SK-N-SH treated with all-trans-retinoic acid at 6 μM for 48 hours (cell line): ENCODE measurements at regions not wholly inside any gene's neighbourhood (a gene's known extent, or its start where the extent isn't known, plus 50 kb on each side); places are given as distances from the start of the nearest gene placed in this dataset.

Experiments used
- ATAC-seq: fragments of 200-7000 bp; cut with Tn5 transposase; 3 replicates; pipeline ENCODE4 v1.9.1; 2020; ENCODE audit warnings: mild to moderate bottlenecking, moderate library complexity
- ARNTL ChIP-seq: fragments of 450-650 bp; formaldehyde crosslinking; IDR thresholded peaks from 2 replicates; pipeline ENCODE4 v1.5.0; 2020; ENCODE audit warnings: low read depth, mild to moderate bottlenecking, moderate library complexity, borderline replicate concordance
- BACH2 ChIP-seq: fragments of 250-450 bp; sonication (Bioruptor Pico); IDR thresholded peaks from 2 replicates; pipeline ENCODE4 v1.9.0; 2021; ENCODE audit warnings: mild to moderate bottlenecking, borderline replicate concordance
- CSRNP3 ChIP-seq: fragments of 250-450 bp; sonication (Bioruptor Pico); IDR thresholded peaks from 2 replicates; pipeline ENCODE4 v1.5.1; 2021; ENCODE audit warnings: mild to moderate bottlenecking, moderate library complexity
- ESRRG ChIP-seq: fragments of 250-450 bp; sonication (Bioruptor Pico); IDR thresholded peaks from 2 replicates; pipeline ENCODE4 v1.6.1; 2021; ENCODE audit warnings: mild to moderate bottlenecking
- GLIS3 ChIP-seq: fragments of 250-450 bp; sonication (Bioruptor Pico); IDR thresholded peaks from 2 replicates; pipeline ENCODE4 v1.5.0; 2020; ENCODE audit warnings: mild to moderate bottlenecking, moderate library complexity
- ISL1 ChIP-seq: fragments of 250-450 bp; sonication (Bioruptor Pico); IDR thresholded peaks from 2 replicates; pipeline ENCODE4 v2.1.2; 2022; ENCODE audit warnings: mild to moderate bottlenecking, moderate library complexity
- OSR1 ChIP-seq: fragments of 250-450 bp; sonication (Bioruptor Pico); IDR thresholded peaks from 2 replicates; pipeline ENCODE4 v1.8.0; 2022; ENCODE audit warnings: moderate library complexity, mild to moderate bottlenecking, inconsistent platforms
- PPARA ChIP-seq: fragments of 250-450 bp; sonication (Bioruptor Pico); IDR thresholded peaks from 2 replicates; pipeline ENCODE4 v1.5.0; 2020; ENCODE audit warnings: mild to moderate bottlenecking, borderline replicate concordance
- RARB ChIP-seq: fragments of 250-450 bp; sonication (Bioruptor Pico); IDR thresholded peaks from 2 replicates; pipeline ENCODE4 v1.8.0; 2021; ENCODE audit warnings: mild to moderate bottlenecking, moderate library complexity
- TOX ChIP-seq: fragments of 250-450 bp; sonication (Bioruptor Pico); IDR thresholded peaks from 2 replicates; pipeline ENCODE4 v1.8.0; 2021; ENCODE audit warnings: mild to moderate bottlenecking, moderate library complexity, borderline replicate concordance
- TSHZ2 ChIP-seq: fragments of 250-450 bp; sonication (Bioruptor Pico); IDR thresholded peaks from 2 replicates; pipeline ENCODE4 v1.5.0; 2020; ENCODE audit warnings: mild to moderate bottlenecking, moderate library complexity
- ZC3H10 ChIP-seq: fragments of 250-450 bp; sonication (Bioruptor Pico); IDR thresholded peaks from 2 replicates; pipeline ENCODE4 v1.5.1; 2021; ENCODE audit warnings: mild to moderate bottlenecking, moderate library complexity
- ZFP3 ChIP-seq: fragments of 250-450 bp; sonication (Bioruptor Pico); IDR thresholded peaks from 2 replicates; pipeline ENCODE4 v1.5.0; 2020; ENCODE audit warnings: mild to moderate bottlenecking, moderate library complexity
- ZFP30 ChIP-seq: fragments of 450-650 bp; formaldehyde crosslinking; IDR thresholded peaks from 2 replicates; pipeline ENCODE4 v1.5.0; 2022; ENCODE audit warnings: mild to moderate bottlenecking, moderate library complexity
- ZNF565 ChIP-seq: fragments of 450-650 bp; formaldehyde crosslinking; conservative IDR thresholded peaks from 2 replicates; pipeline ENCODE4 v1.5.0; 2020; ENCODE audit warnings: low read depth, mild to moderate bottlenecking, moderate library complexity
- ZNF70 ChIP-seq: fragments of 450-650 bp; formaldehyde crosslinking; IDR thresholded peaks from 2 replicates; pipeline ENCODE4 v1.5.0; 2020; ENCODE audit warnings: mild to moderate bottlenecking, moderate library complexity
- TF ChIP-seq, protein P1 (sequence below): fragments of 250-450 bp; sonication (Bioruptor Pico); IDR thresholded peaks from 2 replicates; pipeline ENCODE4 v1.8.0; 2020; ENCODE audit warnings: mild to moderate bottlenecking, moderate library complexity, borderline replicate concordance
- TF ChIP-seq, protein P2 (sequence below): fragments of 250-450 bp; sonication (Bioruptor Pico); IDR thresholded peaks from 2 replicates; pipeline ENCODE4 v1.5.1; 2020; ENCODE audit warnings: low read depth, mild to moderate bottlenecking, moderate library complexity
- TF ChIP-seq, protein P3 (sequence below): fragments of 250-450 bp; sonication (Bioruptor Pico); IDR thresholded peaks from 2 replicates; pipeline ENCODE4 v1.8.0; 2021; ENCODE audit warnings: low read depth, mild to moderate bottlenecking, moderate library complexity, borderline replicate concordance

DNA sequence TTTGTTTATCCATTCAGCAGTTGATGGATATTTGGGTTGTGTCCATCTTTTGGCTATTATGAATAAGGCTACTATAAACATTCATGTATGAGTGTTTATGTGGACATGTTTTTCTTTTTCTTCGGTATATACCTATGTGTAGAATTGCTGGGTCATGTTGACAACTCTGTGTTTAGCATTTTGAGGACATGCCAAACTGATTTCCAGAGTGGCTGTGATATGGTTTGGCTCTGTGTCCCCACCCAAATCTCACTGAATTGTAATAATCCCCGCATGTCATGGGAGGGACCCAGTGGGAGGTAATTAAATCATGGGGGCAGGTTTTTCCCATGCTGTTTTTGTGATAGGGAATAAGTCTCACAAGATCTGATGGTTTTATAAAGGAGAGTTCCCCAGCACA lies 439.7 kb downstream of the UTRN start (continued):
- TF ChIP-seq TSHZ2 (CRISPR knock-in tag) = no peak
- TF ChIP-seq TOX (CRISPR knock-in tag) = no peak
- TF ChIP-seq ESRRG (CRISPR knock-in tag) = no peak
- no peak for TF ChIP-seq OSR1
- TF ChIP-seq, protein P1, sequence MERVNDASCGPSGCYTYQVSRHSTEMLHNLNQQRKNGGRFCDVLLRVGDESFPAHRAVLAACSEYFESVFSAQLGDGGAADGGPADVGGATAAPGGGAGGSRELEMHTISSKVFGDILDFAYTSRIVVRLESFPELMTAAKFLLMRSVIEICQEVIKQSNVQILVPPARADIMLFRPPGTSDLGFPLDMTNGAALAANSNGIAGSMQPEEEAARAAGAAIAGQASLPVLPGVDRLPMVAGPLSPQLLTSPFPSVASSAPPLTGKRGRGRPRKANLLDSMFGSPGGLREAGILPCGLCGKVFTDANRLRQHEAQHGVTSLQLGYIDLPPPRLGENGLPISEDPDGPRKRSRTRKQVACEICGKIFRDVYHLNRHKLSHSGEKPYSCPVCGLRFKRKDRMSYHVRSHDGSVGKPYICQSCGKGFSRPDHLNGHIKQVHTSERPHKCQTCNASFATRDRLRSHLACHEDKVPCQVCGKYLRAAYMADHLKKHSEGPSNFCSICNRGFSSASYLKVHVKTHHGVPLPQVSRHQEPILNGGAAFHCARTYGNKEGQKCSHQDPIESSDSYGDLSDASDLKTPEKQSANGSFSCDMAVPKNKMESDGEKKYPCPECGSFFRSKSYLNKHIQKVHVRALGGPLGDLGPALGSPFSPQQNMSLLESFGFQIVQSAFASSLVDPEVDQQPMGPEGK = no peak
- TF ChIP-seq, all 23 proteins: peak for 0

GRCh38 chr6:144725736-144726522 lies 440.8 kb downstream of the UTRN start:
- ATAC-seq = no peak
- no peak for TF ChIP-seq ZNF565 (CRISPR knock-in tag)
- TF ChIP-seq ZFP30 (CRISPR knock-in tag) = no peak
- no peak for TF ChIP-seq ESRRG (CRISPR knock-in tag)
- no peak for TF ChIP-seq ZNF70 (CRISPR knock-in tag)
- TF ChIP-seq TSHZ2 (CRISPR knock-in tag) = no peak
- TF ChIP-seq ZC3H10 (CRISPR knock-in tag) = no peak
- no peak for TF ChIP-seq RARB (CRISPR knock-in tag)
- no peak for TF ChIP-seq CSRNP3
- TF ChIP-seq BACH2 (CRISPR knock-in tag) = no peak

DNA sequence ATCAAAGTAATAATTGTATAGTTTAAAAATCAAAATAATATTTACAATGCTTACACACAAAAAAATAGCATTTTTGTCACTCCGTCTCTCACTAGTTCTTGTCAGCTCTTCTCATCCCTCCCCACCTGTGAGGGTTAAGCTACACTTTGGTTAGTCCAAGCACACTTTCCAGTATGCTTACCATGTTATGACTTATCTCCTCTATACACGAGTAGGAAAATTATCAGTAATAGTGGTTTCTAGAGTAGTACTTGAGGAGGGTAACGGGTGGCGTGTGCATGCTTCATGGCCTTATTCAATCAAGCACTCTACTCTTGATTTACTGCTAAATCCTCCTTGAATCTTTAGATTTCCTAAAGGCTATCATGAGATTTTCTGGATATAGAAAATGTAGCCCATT lies 443.7 kb downstream of the UTRN start:
- TF ChIP-seq, protein P2, sequence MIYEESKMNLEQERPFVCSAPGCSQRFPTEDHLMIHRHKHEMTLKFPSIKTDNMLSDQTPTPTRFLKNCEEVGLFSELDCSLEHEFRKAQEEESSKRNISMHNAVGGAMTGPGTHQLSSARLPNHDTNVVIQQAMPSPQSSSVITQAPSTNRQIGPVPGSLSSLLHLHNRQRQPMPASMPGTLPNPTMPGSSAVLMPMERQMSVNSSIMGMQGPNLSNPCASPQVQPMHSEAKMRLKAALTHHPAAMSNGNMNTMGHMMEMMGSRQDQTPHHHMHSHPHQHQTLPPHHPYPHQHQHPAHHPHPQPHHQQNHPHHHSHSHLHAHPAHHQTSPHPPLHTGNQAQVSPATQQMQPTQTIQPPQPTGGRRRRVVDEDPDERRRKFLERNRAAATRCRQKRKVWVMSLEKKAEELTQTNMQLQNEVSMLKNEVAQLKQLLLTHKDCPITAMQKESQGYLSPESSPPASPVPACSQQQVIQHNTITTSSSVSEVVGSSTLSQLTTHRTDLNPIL (CRISPR knock-in tag) = no peak
- TF ChIP-seq ZFP3 (CRISPR knock-in tag) (no peak), PPARA (CRISPR knock-in tag) (no peak), GLIS3 (no peak), ISL1 (no peak), BACH2 (CRISPR knock-in tag) (no peak), ARNTL (no peak), ZC3H10 (CRISPR knock-in tag) (no peak), TSHZ2 (CRISPR knock-in tag) (no peak), ZNF70 (CRISPR knock-in tag) (no peak)
- TF ChIP-seq, protein P3, sequence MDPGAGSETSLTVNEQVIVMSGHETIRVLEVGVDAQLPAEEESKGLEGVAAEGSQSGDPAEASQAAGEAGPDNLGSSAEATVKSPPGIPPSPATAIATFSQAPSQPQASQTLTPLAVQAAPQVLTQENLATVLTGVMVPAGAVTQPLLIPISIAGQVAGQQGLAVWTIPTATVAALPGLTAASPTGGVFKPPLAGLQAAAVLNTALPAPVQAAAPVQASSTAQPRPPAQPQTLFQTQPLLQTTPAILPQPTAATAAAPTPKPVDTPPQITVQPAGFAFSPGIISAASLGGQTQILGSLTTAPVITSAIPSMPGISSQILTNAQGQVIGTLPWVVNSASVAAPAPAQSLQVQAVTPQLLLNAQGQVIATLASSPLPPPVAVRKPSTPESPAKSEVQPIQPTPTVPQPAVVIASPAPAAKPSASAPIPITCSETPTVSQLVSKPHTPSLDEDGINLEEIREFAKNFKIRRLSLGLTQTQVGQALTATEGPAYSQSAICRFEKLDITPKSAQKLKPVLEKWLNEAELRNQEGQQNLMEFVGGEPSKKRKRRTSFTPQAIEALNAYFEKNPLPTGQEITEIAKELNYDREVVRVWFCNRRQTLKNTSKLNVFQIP (CRISPR knock-in tag) = no peak
- ATAC-seq = no peak
